Fibroblast of lung (primary cell): ENCODE measurements at regions not wholly inside any gene's neighbourhood (a gene's known extent, or its start where the extent isn't known, plus 50 kb on each side); places are given as distances from the start of the nearest gene placed in this dataset.

Experiments
- DNase-seq, 2 donors: peaks; one replicate each; pipeline versions ENCODE4 v3.0.0 to v3.0.0-alpha.2; 2010; ENCODE audit warnings: low read depth in 2 of 2
- H2AFZ ChIP-seq: 2 replicates; pipeline ENCODE4 v1.5.1; 2012; ENCODE audit warnings: low read length, control low read depth, inconsistent platforms
- H3K27ac ChIP-seq: 2 replicates; pipeline ENCODE4 v1.5.1; 2011; ENCODE audit warnings: low read length, control low read depth; ENCODE audit not compliant: insufficient read depth
- H3K27me3 ChIP-seq: 2 replicates; pipeline ENCODE4 v1.5.1; 2011; ENCODE audit warnings: mild to moderate bottlenecking, low read length; ENCODE audit not compliant: control insufficient read depth, insufficient read depth
- H3K36me3 ChIP-seq: 2 replicates; pipeline ENCODE4 v1.5.1; 2011; ENCODE audit warnings: low read length; ENCODE audit not compliant: control insufficient read depth, insufficient read depth
- H3K4me1 ChIP-seq: 2 replicates; pipeline ENCODE4 v1.5.1; 2011; ENCODE audit warnings: low read length; ENCODE audit not compliant: control insufficient read depth, insufficient read depth; ENCODE audit errors: extremely low read depth
- H3K4me2 ChIP-seq: 2 replicates; pipeline ENCODE4 v1.5.1; 2011; ENCODE audit warnings: low read length, control low read depth; ENCODE audit not compliant: insufficient read depth; ENCODE audit errors: extremely low read depth
- H3K4me3 ChIP-seq, 4 experiments: fragments of 200-600 bp in 1 of 4; sonication (generic) in 1 of 4; replicated peaks in 1 of 4; 2 replicates each; pipeline ENCODE4 v1.5.1; 2011 to 2016; ENCODE audit warnings: low read length in 4 of 4, low read depth in 3 of 4, mild to moderate bottlenecking in 3 of 4, control low read depth in 2 of 4, inconsistent platforms in 1 of 4, mixed read lengths in 1 of 4; ENCODE audit not compliant: insufficient read depth in 1 of 4; ENCODE audit errors: control extremely low read depth in 1 of 4
- H3K79me2 ChIP-seq: 2 replicates; pipeline ENCODE4 v1.5.1; 2012; ENCODE audit warnings: mild to moderate bottlenecking, low read length, inconsistent platforms; ENCODE audit not compliant: control insufficient read depth, insufficient read depth
- H3K9ac ChIP-seq: 2 replicates; pipeline ENCODE4 v1.5.1; 2011; ENCODE audit warnings: mild to moderate bottlenecking, low read length, control low read depth; ENCODE audit not compliant: insufficient read depth
- H3K9me3 ChIP-seq: 2 replicates; pipeline ENCODE4 v1.5.1; 2012; ENCODE audit warnings: low read depth, low read length; ENCODE audit not compliant: control insufficient read depth, insufficient read depth
- H4K20me1 ChIP-seq: 2 replicates; pipeline ENCODE4 v1.5.1; 2011; ENCODE audit warnings: low read length; ENCODE audit not compliant: control insufficient read depth, insufficient read depth; ENCODE audit errors: extremely low read depth
- EZH2 ChIP-seq: IDR thresholded peaks from 2 replicates; pipeline ENCODE4 v1.5.1; 2012; ENCODE audit warnings: low read length, control low read depth, mild to moderate bottlenecking; ENCODE audit errors: missing control alignments
- TF ChIP-seq, protein P1 (sequence below), 2 donors: IDR thresholded peaks in 1 of 2; conservative IDR thresholded peaks in 1 of 2; 1 replicate in 1 of 2; 2 replicates in 1 of 2; pipeline ENCODE4 v1.5.1; 2011 to 2012; ENCODE audit warnings: low read length in 2 of 2, control low read depth in 1 of 2, inconsistent platforms in 1 of 2, low read depth in 1 of 2, mild to moderate bottlenecking in 1 of 2

DNA sequence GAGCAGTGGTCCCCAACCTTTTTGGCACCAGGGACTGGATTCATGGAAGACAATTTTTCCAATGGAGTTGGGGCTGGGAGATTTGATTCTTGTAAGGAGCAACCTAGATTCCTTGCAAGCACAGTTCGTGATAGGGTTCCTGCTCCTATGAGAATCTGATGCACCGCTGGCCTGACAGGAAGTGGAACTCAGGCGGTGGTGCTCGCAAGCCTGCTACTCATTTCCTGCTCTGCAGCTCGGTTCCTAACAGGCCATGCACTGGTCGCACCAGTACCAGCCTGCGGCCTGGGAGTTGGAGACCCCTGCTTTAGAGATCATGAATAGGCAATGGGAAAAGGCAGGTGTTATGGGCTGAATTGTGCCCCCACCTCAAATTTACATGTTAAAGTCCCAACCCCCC lies 131.2 kb downstream of the PFDN4 start:
- TF ChIP-seq, protein P1, sequence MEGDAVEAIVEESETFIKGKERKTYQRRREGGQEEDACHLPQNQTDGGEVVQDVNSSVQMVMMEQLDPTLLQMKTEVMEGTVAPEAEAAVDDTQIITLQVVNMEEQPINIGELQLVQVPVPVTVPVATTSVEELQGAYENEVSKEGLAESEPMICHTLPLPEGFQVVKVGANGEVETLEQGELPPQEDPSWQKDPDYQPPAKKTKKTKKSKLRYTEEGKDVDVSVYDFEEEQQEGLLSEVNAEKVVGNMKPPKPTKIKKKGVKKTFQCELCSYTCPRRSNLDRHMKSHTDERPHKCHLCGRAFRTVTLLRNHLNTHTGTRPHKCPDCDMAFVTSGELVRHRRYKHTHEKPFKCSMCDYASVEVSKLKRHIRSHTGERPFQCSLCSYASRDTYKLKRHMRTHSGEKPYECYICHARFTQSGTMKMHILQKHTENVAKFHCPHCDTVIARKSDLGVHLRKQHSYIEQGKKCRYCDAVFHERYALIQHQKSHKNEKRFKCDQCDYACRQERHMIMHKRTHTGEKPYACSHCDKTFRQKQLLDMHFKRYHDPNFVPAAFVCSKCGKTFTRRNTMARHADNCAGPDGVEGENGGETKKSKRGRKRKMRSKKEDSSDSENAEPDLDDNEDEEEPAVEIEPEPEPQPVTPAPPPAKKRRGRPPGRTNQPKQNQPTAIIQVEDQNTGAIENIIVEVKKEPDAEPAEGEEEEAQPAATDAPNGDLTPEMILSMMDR (conservative IDR thresholded peaks at IDR 0.05 in 1 of 2, IDR thresholded peaks at IDR 0.05 in 1 of 2; ENCODE audit: low read depth in 1 of 2, low read length in 2 of 2), result no peak
- TF ChIP-seq EZH2, result no peak
- H3K4me1 ChIP-seq, result peaks cover 3% of the 10 kb centered on the region
- no peak overlapping the region for H3K4me2 ChIP-seq
- H3K4me3 ChIP-seq, result no peak overlapping the region
- no peaks in the 10 kb centered on the region for H3K79me2 ChIP-seq
- no peak overlapping the region for H2AFZ ChIP-seq
- H3K27ac ChIP-seq, result no peak overlapping the region
- H3K36me3 ChIP-seq, result no peaks in the 10 kb centered on the region
- H3K9ac ChIP-seq, result no peak overlapping the region
- no peaks in the 10 kb centered on the region for H3K9me3 ChIP-seq
- DNase-seq, result no peak
- H4K20me1 ChIP-seq, result no peaks in the 10 kb centered on the region
- no peaks in the 10 kb centered on the region for H3K27me3 ChIP-seq

GRCh38 chr20:54340206-54340605 lies 132.3 kb downstream of the PFDN4 start:
- H4K20me1 ChIP-seq, result no peaks in the 10 kb centered on the region
- H3K79me2 ChIP-seq, result no peaks in the 10 kb centered on the region
- no peak overlapping the region for H3K4me3 ChIP-seq
- peak overlapping the region; percentile 66 for H3K4me2 ChIP-seq
- H3K9ac ChIP-seq, result no peak overlapping the region
- TF ChIP-seq, protein P1 (conservative IDR thresholded peaks at IDR 0.05 in 1 of 2, IDR thresholded peaks at IDR 0.05 in 1 of 2; ENCODE audit: low read depth in 1 of 2, low read length in 2 of 2), result no peak
- TF ChIP-seq EZH2, result no peak
- H3K36me3 ChIP-seq, result no peaks in the 10 kb centered on the region
- H3K27ac ChIP-seq, result no peak overlapping the region
- DNase-seq, result peak; percentile 8 to 30
- H3K4me1 ChIP-seq, result peaks cover 5% of the 10 kb centered on the region
- H2AFZ ChIP-seq, result no peak overlapping the region
- no peaks in the 10 kb centered on the region for H3K27me3 ChIP-seq
- H3K9me3 ChIP-seq, result no peaks in the 10 kb centered on the region

DNA sequence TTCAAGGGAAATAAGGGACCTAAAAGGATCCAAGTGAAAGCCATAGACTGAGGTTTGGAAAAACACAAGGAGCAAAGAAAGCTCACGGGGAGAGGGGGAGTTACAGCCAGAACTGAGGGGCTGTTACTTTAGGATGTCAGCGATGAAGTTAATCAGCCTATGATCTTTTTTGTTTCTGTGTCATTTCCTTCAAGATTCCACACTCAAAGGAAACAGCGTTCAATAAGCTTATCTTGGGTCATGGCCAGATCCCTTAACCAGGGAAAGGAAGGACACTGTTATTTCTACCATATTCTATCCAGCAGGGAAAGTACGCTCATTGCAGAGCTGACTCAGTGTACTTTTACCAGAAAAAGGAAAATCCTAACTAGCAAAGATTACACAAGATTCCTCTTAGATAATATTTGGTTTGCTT lies 132.8 kb downstream of the PFDN4 start:
- Histone ChIP-seq H3K9me3 (no peaks in the 10 kb centered on the region), H3K27me3 (no peaks in the 10 kb centered on the region), H3K27ac (no peak overlapping the region), H3K79me2 (no peaks in the 10 kb centered on the region), H3K4me3 (peak overlapping the region in 1 of 4 experiments; percentile 10), H3K4me2 (peak overlapping the region; percentile 66), H2AFZ (peak overlapping the region; percentile 71), H4K20me1 (no peaks in the 10 kb centered on the region), H3K36me3 (no peaks in the 10 kb centered on the region), H3K4me1 (peaks cover 5% of the 10 kb centered on the region), H3K9ac (no peak overlapping the region)
- peak; percentile 82 to 85 for DNase-seq
- TF ChIP-seq, protein P1 (conservative IDR thresholded peaks at IDR 0.05 in 1 of 2, IDR thresholded peaks at IDR 0.05 in 1 of 2; ENCODE audit: low read depth in 1 of 2, low read length in 2 of 2), result no peak
- TF ChIP-seq EZH2, result no peak
